Neural cell (in vitro differentiated cells): ENCODE measurements at regions not wholly inside any gene's neighbourhood (a gene's known extent, or its start where the extent isn't known, plus 50 kb on each side); places are given as distances from the start of the nearest gene placed in this dataset.

Source experiments
- H2AFZ ChIP-seq: fragments of 200-600, 300-800 bp; sonication (generic), shearing (Covaris generic); 2 replicates; pipeline ENCODE4 v1.6.0; 2014; ENCODE audit warnings: low read depth, mild to moderate bottlenecking, antibody characterized with exemption, low read length, moderate library complexity
- H3F3A ChIP-seq: fragments of 200-600 bp; shearing (Covaris generic); 2 replicates; pipeline ENCODE4 v1.6.1; 2016; ENCODE audit warnings: mild to moderate bottlenecking, moderate library complexity, mixed read lengths, antibody characterized with exemption, low read length; ENCODE audit not compliant: insufficient read depth, poor library complexity, severe bottlenecking
- H3K27ac ChIP-seq: fragments of 200-600, 300-800 bp; sonication (generic), shearing (Covaris generic); 2 replicates; pipeline ENCODE4 v1.5.1; 2014; ENCODE audit warnings: mild to moderate bottlenecking, low read length, moderate library complexity
- H3K27me3 ChIP-seq: fragments of 300-800, 200-600 bp; sonication (generic), shearing (Covaris generic); 2 replicates; pipeline ENCODE4 v1.6.0; 2014; ENCODE audit warnings: mild to moderate bottlenecking, low read depth, low read length, moderate library complexity; ENCODE audit not compliant: insufficient read depth
- H3K36me3 ChIP-seq: fragments of 300-800, 200-600 bp; sonication (generic), shearing (Covaris generic); 2 replicates; pipeline ENCODE4 v1.5.1; 2014; ENCODE audit warnings: mild to moderate bottlenecking, antibody characterized with exemption, low read length, moderate library complexity; ENCODE audit not compliant: insufficient read depth
- H3K4me2 ChIP-seq: fragments of 300-800, 200-600 bp; sonication (generic), shearing (Covaris generic); 2 replicates; pipeline ENCODE4 v1.6.0; 2014; ENCODE audit warnings: mild to moderate bottlenecking, low read length
- H3K4me3 ChIP-seq: fragments of 300-800, 200-600 bp; sonication (generic), shearing (Covaris generic); 2 replicates; pipeline ENCODE4 v1.5.1; 2014; ENCODE audit warnings: mild to moderate bottlenecking, low read length, moderate library complexity
- H3K79me2 ChIP-seq: fragments of 200-600 bp; shearing (Covaris generic); replicated peaks from 2 replicates; pipeline ENCODE4 v1.6.0; 2014; ENCODE audit warnings: mild to moderate bottlenecking, low read length, moderate library complexity; ENCODE audit not compliant: insufficient read depth
- H3K9ac ChIP-seq: fragments of 300-800, 200-600 bp; sonication (generic), shearing (Covaris generic); 2 replicates; pipeline ENCODE4 v1.6.1; 2016; ENCODE audit warnings: mild to moderate bottlenecking, low read length, mixed read lengths
- H3K9me2 ChIP-seq: fragments of 200-600 bp; shearing (Covaris generic); 2 replicates; pipeline ENCODE4 v1.6.1; 2016; ENCODE audit warnings: mild to moderate bottlenecking, low read length, mixed read lengths; ENCODE audit not compliant: insufficient read depth
- H3K9me3 ChIP-seq: fragments of 200-600, 300-800 bp; sonication (generic), shearing (Covaris generic); 2 replicates; pipeline ENCODE4 v1.6.1; 2016; ENCODE audit warnings: mild to moderate bottlenecking, mixed run types, low read length, moderate library complexity, mixed read lengths
- H4K20me1 ChIP-seq: fragments of 200-600 bp; shearing (Covaris generic); 2 replicates; pipeline ENCODE4 v1.6.1; 2016; ENCODE audit warnings: mild to moderate bottlenecking, mixed run types; ENCODE audit not compliant: insufficient read depth
- CTCF ChIP-seq: fragments of 450-650 bp; IDR thresholded peaks from 2 replicates; pipeline ENCODE4 v1.5.1; 2014; ENCODE audit warnings: antibody characterized with exemption, mild to moderate bottlenecking, moderate library complexity; ENCODE audit not compliant: poor library complexity, severe bottlenecking
- EP300 ChIP-seq: fragments of 450-650 bp; conservative IDR thresholded peaks from 2 replicates; pipeline ENCODE4 v1.6.1; 2014; ENCODE audit warnings: antibody characterized with exemption, mild to moderate bottlenecking, moderate library complexity; ENCODE audit not compliant: poor library complexity, severe bottlenecking
- EZH2 ChIP-seq: fragments of 200-600, 300-800 bp; shearing (Covaris generic), sonication (generic); IDR thresholded peaks from 2 replicates; pipeline ENCODE4 v1.6.1; 2014; ENCODE audit warnings: antibody characterized with exemption, low read length, borderline replicate concordance, mild to moderate bottlenecking; ENCODE audit not compliant: insufficient read depth, poor library complexity, severe bottlenecking
- MXI1 ChIP-seq: fragments of 450-650 bp; conservative IDR thresholded peaks from 2 replicates; pipeline ENCODE4 v1.6.1; 2014; ENCODE audit warnings: antibody characterized with exemption, mild to moderate bottlenecking; ENCODE audit not compliant: poor library complexity, severe bottlenecking
- POLR2AphosphoS5 ChIP-seq: IDR thresholded peaks from 2 replicates; pipeline ENCODE4 v1.6.1; 2012
- RAD21 ChIP-seq: fragments of 450-650 bp; conservative IDR thresholded peaks from 2 replicates; pipeline ENCODE4 v1.6.1; 2014; ENCODE audit warnings: antibody characterized with exemption, mild to moderate bottlenecking, moderate library complexity
- REST ChIP-seq: IDR thresholded peaks from 2 replicates; pipeline ENCODE4 v1.6.1; 2012; ENCODE audit warnings: borderline replicate concordance
- SMC3 ChIP-seq: fragments of 450-650 bp; conservative IDR thresholded peaks from 2 replicates; pipeline ENCODE4 v1.6.1; 2014; ENCODE audit warnings: antibody characterized with exemption, mild to moderate bottlenecking, moderate library complexity; ENCODE audit not compliant: poor library complexity
- TAF1 ChIP-seq: IDR thresholded peaks from 2 replicates; pipeline ENCODE4 v1.6.1; 2012; ENCODE audit warnings: low read depth

GRCh38 chr18:11548396-11548795 lies 61.0 kb upstream of the SLC35G4 start:
- H3F3A ChIP-seq = no peaks in the 10 kb centered on the region
- H2AFZ ChIP-seq = no peak overlapping the region
- no peaks in the 10 kb centered on the region for H3K9me2 ChIP-seq
- H3K27me3 ChIP-seq = no peaks in the 10 kb centered on the region
- H3K79me2 ChIP-seq = no peaks in the 10 kb centered on the region
- TF ChIP-seq TAF1 = no peak
- TF ChIP-seq EZH2 = no peak
- TF ChIP-seq MXI1 = no peak
- TF ChIP-seq REST = no peak
- no peak for TF ChIP-seq POLR2AphosphoS5
- TF ChIP-seq SMC3 = no peak
- TF ChIP-seq EP300 = no peak
- no peak for TF ChIP-seq CTCF
- TF ChIP-seq RAD21 = no peak
- H3K27ac ChIP-seq = no peak overlapping the region
- no peak overlapping the region for H3K9ac ChIP-seq
- no peak overlapping the region for H3K4me3 ChIP-seq
- no peaks in the 10 kb centered on the region for H4K20me1 ChIP-seq
- no peaks in the 10 kb centered on the region for H3K9me3 ChIP-seq
- no peak overlapping the region for H3K4me2 ChIP-seq
- no peaks in the 10 kb centered on the region for H3K36me3 ChIP-seq

- H3K9me3 ChIP-seq = no peaks in the 10 kb centered on the region
- no peak for TF ChIP-seq EP300
- TF ChIP-seq SMC3 = no peak
- no peak for TF ChIP-seq MXI1
- TF ChIP-seq RAD21 = no peak
- TF ChIP-seq CTCF = no peak
- no peak for TF ChIP-seq EZH2
- no peak for TF ChIP-seq TAF1
- no peak for TF ChIP-seq POLR2AphosphoS5
- TF ChIP-seq REST = no peak
Measured at GRCh38 chr18:11544060-11544633, 65.2 kb upstream of the SLC35G4 start.

More at GRCh38 chr18:11544060-11544633, 65.2 kb upstream of the SLC35G4 start:
- H3K36me3 ChIP-seq = no peaks in the 10 kb centered on the region
- H4K20me1 ChIP-seq = no peaks in the 10 kb centered on the region
- H3K27ac ChIP-seq = no peak overlapping the region
- no peaks in the 10 kb centered on the region for H3K27me3 ChIP-seq
- no peak overlapping the region for H2AFZ ChIP-seq
- H3K4me2 ChIP-seq = no peak overlapping the region
- H3K9me2 ChIP-seq = no peaks in the 10 kb centered on the region
- no peak overlapping the region for H3K4me3 ChIP-seq
- no peaks in the 10 kb centered on the region for H3F3A ChIP-seq
- no peaks in the 10 kb centered on the region for H3K79me2 ChIP-seq
- H3K9ac ChIP-seq = no peak overlapping the region
